Endothelial cell of umbilical vein (primary cell): ENCODE measurements at regions not wholly inside any gene's neighbourhood (a gene's known extent, or its start where the extent isn't known, plus 50 kb on each side); places are given as distances from the start of the nearest gene placed in this dataset.

Experiments used
- BruUV-seq: library from RNA; stranded (reverse); fragments of 400-500 nt; replicated peaks from 2 replicates; lab custom pipeline; 2021; lab: Mats Ljungman, UMichigan
- CTCF ChIA-PET: fragments of 300-600, 350-600 bp; sonication (Branson Sonifier 250); formaldehyde crosslinking; loops from one replicate; lab custom pipeline; 2021; ENCODE audit warnings: antibody characterized with exemption, inconsistent platforms; lab: Charles Lee
- POLR2A ChIA-PET: fragments of 300-600, 350-600 bp; sonication (Branson Sonifier 250); formaldehyde crosslinking; loops from one replicate; lab custom pipeline; 2021; ENCODE audit warnings: antibody characterized with exemption, inconsistent platforms; lab: Charles Lee
- DNase-seq: peaks from one replicate; pipeline ENCODE4 v3.0.0-alpha.2; 2011; ENCODE audit warnings: low read depth, low spot score
- FAIRE-seq: peaks from 2 replicates; lab custom pipeline; 2011; peaks lifted over from hg19 to GRCh38; lab: Jason Lieb, UNC
- H2AFZ ChIP-seq: 2 replicates; pipeline ENCODE4 v1.6.0; 2012; ENCODE audit warnings: low read depth, low read length, control low read depth, inconsistent platforms
- H3K27ac ChIP-seq: 2 replicates; pipeline ENCODE4 v1.5.1; 2011; ENCODE audit warnings: low read depth, mild to moderate bottlenecking, control low read depth, low read length, moderate library complexity; ENCODE audit not compliant: insufficient read depth
- H3K27me3 ChIP-seq, 2 experiments: 2 replicates each; pipeline versions ENCODE4 v1.6.0 to v1.6.1; 2011; ENCODE audit warnings: low read length in 2 of 2, mixed read lengths in 1 of 2; ENCODE audit not compliant: control insufficient read depth in 2 of 2, insufficient read depth in 2 of 2
- H3K36me3 ChIP-seq, 2 experiments: 2 replicates in 1 of 2; 3 replicates in 1 of 2; pipeline ENCODE4 v1.5.1; 2011; ENCODE audit warnings: low read length in 2 of 2, mild to moderate bottlenecking in 1 of 2, moderate library complexity in 1 of 2; ENCODE audit not compliant: control insufficient read depth in 2 of 2, insufficient read depth in 2 of 2; ENCODE audit errors: extremely low read depth in 1 of 2
- H3K4me1 ChIP-seq: 3 replicates; pipeline ENCODE4 v1.5.1; 2011; ENCODE audit warnings: mild to moderate bottlenecking, low read length; ENCODE audit not compliant: control insufficient read depth, insufficient read depth; ENCODE audit errors: extremely low read depth
- H3K4me2 ChIP-seq: 2 replicates; pipeline ENCODE4 v1.6.1; 2011; ENCODE audit warnings: low read length, control low read depth, mixed read lengths; ENCODE audit not compliant: insufficient read depth
- H3K4me3 ChIP-seq, 3 experiments: fragments of 200-600 bp in 1 of 3; sonication (generic), shearing (Covaris generic) in 1 of 3; replicated peaks in 1 of 3; 2 replicates each; pipeline ENCODE4 v1.5.1; 2011 to 2016; ENCODE audit warnings: control low read depth in 3 of 3, low read length in 3 of 3, mild to moderate bottlenecking in 2 of 3, inconsistent platforms in 1 of 3, low read depth in 1 of 3, moderate library complexity in 1 of 3; ENCODE audit not compliant: insufficient read depth in 1 of 3
- H3K79me2 ChIP-seq: 2 replicates; pipeline ENCODE4 v1.6.0; 2012; ENCODE audit warnings: low read length, inconsistent platforms; ENCODE audit not compliant: control insufficient read depth, insufficient read depth
- H3K9ac ChIP-seq: replicated peaks from 2 replicates; pipeline ENCODE3; 2011; ENCODE audit warnings: low read length, control low read depth; ENCODE audit not compliant: insufficient read depth; ENCODE audit errors: extremely low read depth
- H3K9me1 ChIP-seq: replicated peaks from 3 replicates; pipeline ENCODE4 v1.6.0; 2011; ENCODE audit warnings: mild to moderate bottlenecking, low read length; ENCODE audit not compliant: control insufficient read depth, insufficient read depth; ENCODE audit errors: extremely low read depth
- H3K9me3 ChIP-seq: replicated peaks from 2 replicates; pipeline ENCODE4 v1.5.1; 2012; ENCODE audit warnings: low read length, inconsistent platforms; ENCODE audit not compliant: control insufficient read depth, insufficient read depth
- H4K20me1 ChIP-seq: replicated peaks from 2 replicates; pipeline ENCODE3; 2011; ENCODE audit warnings: mild to moderate bottlenecking, low read length; ENCODE audit not compliant: control insufficient read depth, insufficient read depth; ENCODE audit errors: extremely low read depth
- CTCF ChIP-seq, 2 donors: IDR thresholded peaks; 1 replicate in 1 of 2; 2 replicates in 1 of 2; pipeline ENCODE4 v1.5.1; 2011; ENCODE audit warnings: low read length in 2 of 2, mild to moderate bottlenecking in 2 of 2, moderate library complexity in 2 of 2, control low read depth in 1 of 2, inconsistent platforms in 1 of 2, low read depth in 1 of 2; ENCODE audit not compliant: insufficient read depth in 1 of 2; ENCODE audit errors: extremely low read depth in 1 of 2
- EZH2 ChIP-seq: IDR thresholded peaks from 2 replicates; pipeline ENCODE4 v1.6.1; 2012; ENCODE audit warnings: borderline replicate concordance, low read depth, mild to moderate bottlenecking, moderate library complexity, low read length, inconsistent platforms; ENCODE audit not compliant: severe bottlenecking
- FOS ChIP-seq: IDR thresholded peaks from 2 replicates; pipeline ENCODE4 v1.6.1; 2011; ENCODE audit warnings: mild to moderate bottlenecking, low read length, moderate library complexity, borderline replicate concordance; ENCODE audit not compliant: insufficient read depth
- GATA2 ChIP-seq: IDR thresholded peaks from 2 replicates; pipeline ENCODE4 v1.7.0; 2011; ENCODE audit warnings: low read depth, mild to moderate bottlenecking, moderate library complexity, mixed read lengths, low read length; ENCODE audit not compliant: insufficient read length, insufficient read depth
- JUN ChIP-seq: IDR thresholded peaks from 2 replicates; pipeline ENCODE4 v1.6.1; 2011; ENCODE audit warnings: borderline replicate concordance, low read depth; ENCODE audit not compliant: insufficient read length, insufficient read depth
- MAX ChIP-seq: IDR thresholded peaks from 2 replicates; pipeline ENCODE4 v1.6.1; 2011; ENCODE audit not compliant: insufficient read depth, insufficient read length
- MYC ChIP-seq: IDR thresholded peaks from one replicate; pipeline ENCODE4 v1.6.1; 2011; ENCODE audit warnings: mild to moderate bottlenecking, low read depth, low read length
- POLR2A ChIP-seq: IDR thresholded peaks from 2 replicates; pipeline ENCODE4 v1.6.1; 2012; ENCODE audit warnings: low read depth, mild to moderate bottlenecking, control low read depth, low read length
- POLR2AphosphoS5 ChIP-seq: IDR thresholded peaks from 2 replicates; pipeline ENCODE4 v1.6.1; 2012; ENCODE audit warnings: low read depth, mild to moderate bottlenecking, control low read depth, low read length, moderate library complexity; ENCODE audit not compliant: insufficient read depth
- dilution Hi-C: fragments of 300-500 bp; cut with MboI; formaldehyde crosslinking; loops from one replicate; pipeline ENCODE4 v1.15.0; 2019; ENCODE audit warnings: low sequenced_read_pairs; ENCODE audit not compliant: extremely low pct_ligation_motif_present
- intact Hi-C: fragments of 100-400 bp; cut with micrococcal nuclease; formaldehyde crosslinking; loops from one replicate; pipeline ENCODE4 v1.10.0; 2022

GRCh38 chr22:26781596-26781995 is 124.2 kb downstream of the MIAT start:
- ChIA-PET CTCF (no interaction called here), POLR2A (no interaction called here)
- no peak overlapping the region for H3K27ac ChIP-seq
- H3K9ac ChIP-seq, result no peak overlapping the region
- no peaks in the 10 kb centered on the region for H4K20me1 ChIP-seq
- no peaks in the 10 kb centered on the region for H3K9me3 ChIP-seq
- H3K9me1 ChIP-seq, result no peaks in the 10 kb centered on the region
- no peaks in the 10 kb centered on the region for H3K4me1 ChIP-seq
- H3K79me2 ChIP-seq, result no peaks in the 10 kb centered on the region
- no peak overlapping the region for H3K4me2 ChIP-seq
- no peaks in the 10 kb centered on the region for H3K36me3 ChIP-seq
- TF ChIP-seq POLR2A (no peak), JUN (no peak)
- intact Hi-C loops, result no loop called here
- H2AFZ ChIP-seq, result no peak overlapping the region
- no peaks in the 10 kb centered on the region for H3K27me3 ChIP-seq
- H3K4me3 ChIP-seq, result no peak overlapping the region
- DNase-seq, result no peak
- no peak for FAIRE-seq
- dilution Hi-C loops, result no loop called here
- no TSS peak for BruUV-seq

- no peak for FAIRE-seq
- Histone ChIP-seq H4K20me1 (no peaks in the 10 kb centered on the region), H3K79me2 (no peaks in the 10 kb centered on the region), H3K4me3 (no peak overlapping the region), H3K4me1 (no peaks in the 10 kb centered on the region), H2AFZ (no peak overlapping the region), H3K9me3 (no peaks in the 10 kb centered on the region), H3K9ac (no peak overlapping the region), H3K9me1 (no peaks in the 10 kb centered on the region), H3K36me3 (no peaks in the 10 kb centered on the region), H3K27me3 (no peaks in the 10 kb centered on the region), H3K27ac (no peak overlapping the region), H3K4me2 (no peak overlapping the region)
- no TSS peak for BruUV-seq
- ChIA-PET CTCF (no interaction called here), POLR2A (no interaction called here)
- dilution Hi-C loops (no loop called here), intact Hi-C loops (no loop called here)
- TF ChIP-seq JUN, result no peak
- no peak for TF ChIP-seq FOS
- no peak for TF ChIP-seq EZH2
- no peak for TF ChIP-seq MYC
- TF ChIP-seq MAX, result no peak
- TF ChIP-seq GATA2, result no peak
- TF ChIP-seq POLR2AphosphoS5, result no peak
- no peak for TF ChIP-seq POLR2A
- TF ChIP-seq CTCF (IDR thresholded peaks at IDR 0.05; ENCODE audit: extremely low read depth in 1 of 2, insufficient read depth in 1 of 2, low read depth in 1 of 2, low read length in 2 of 2), result no peak
- no peak for DNase-seq
Measured at GRCh38 chr22:26783885-26784284, 126.5 kb downstream of the MIAT start.
